Common myeloid progenitor, CD34-positive (primary cell): ENCODE measurements at regions not wholly inside any gene's neighbourhood (a gene's known extent, or its start where the extent isn't known, plus 50 kb on each side); places are given as distances from the start of the nearest gene placed in this dataset.

Experiments used
- CTCF ChIA-PET: fragments of 350-600 bp; sonication (Branson Sonifier 250); formaldehyde crosslinking; loops from one replicate; lab custom pipeline; 2021; ENCODE audit warnings: antibody characterized with exemption; lab: Charles Lee
- POLR2A ChIA-PET: fragments of 350-600 bp; sonication (Branson Sonifier 250); formaldehyde crosslinking; loops from one replicate; lab custom pipeline; 2021; ENCODE audit warnings: antibody characterized with exemption; lab: Charles Lee
- DNase-seq, 3 donors: peaks; one replicate each; pipeline versions ENCODE4 v3.0.0 to v3.0.0-alpha.2; 2013
- H3K27ac ChIP-seq, 2 experiments: 1 replicate in 1 of 2; 2 replicates in 1 of 2; pipeline ENCODE4 v1.7.0; 2013; ENCODE audit warnings: inconsistent platforms in 2 of 2, low read length in 2 of 2, mild to moderate bottlenecking in 2 of 2, low read depth in 1 of 2, moderate library complexity in 1 of 2; ENCODE audit not compliant: severe bottlenecking in 2 of 2, insufficient read depth in 1 of 2, poor library complexity in 1 of 2
- H3K27me3 ChIP-seq, 5 experiments: replicated peaks in 2 of 5; 1 replicate in 3 of 5; 2 replicates in 2 of 5; pipeline versions ENCODE4 v1.6.1 to v1.7.0; 2013; ENCODE audit warnings: low read length in 4 of 5, mild to moderate bottlenecking in 2 of 5, moderate library complexity in 2 of 5, inconsistent platforms in 1 of 5; ENCODE audit not compliant: insufficient read depth in 5 of 5, control insufficient read depth in 4 of 5
- H3K36me3 ChIP-seq, 4 experiments: 1 replicate in 2 of 4; 2 replicates in 2 of 4; pipeline versions ENCODE4 v1.6.1 to v1.7.0; 2013; ENCODE audit warnings: low read length in 3 of 4, control low read depth in 1 of 4, mild to moderate bottlenecking in 1 of 4; ENCODE audit not compliant: control insufficient read depth in 4 of 4, insufficient read depth in 4 of 4
- H3K4me1 ChIP-seq, 4 experiments: 1 replicate in 3 of 4; 2 replicates in 1 of 4; pipeline versions ENCODE4 v1.6.1 to v1.7.1; 2013; ENCODE audit warnings: low read length in 3 of 4, mild to moderate bottlenecking in 3 of 4, control low read depth in 1 of 4, inconsistent platforms in 1 of 4, moderate library complexity in 1 of 4; ENCODE audit not compliant: control insufficient read depth in 4 of 4, insufficient read depth in 4 of 4; ENCODE audit errors: control extremely low read depth in 1 of 4
- H3K4me3 ChIP-seq, 7 experiments: 1 replicate in 4 of 7; 2 replicates in 3 of 7; pipeline versions ENCODE4 v1.5.1 to v1.7.0; 2013; ENCODE audit warnings: mild to moderate bottlenecking in 7 of 7, low read length in 6 of 7, moderate library complexity in 6 of 7, inconsistent platforms in 2 of 7, low read depth in 2 of 7, control low read depth in 1 of 7; ENCODE audit not compliant: insufficient read depth in 4 of 7, control insufficient read depth in 1 of 7; ENCODE audit errors: extremely low read depth in 1 of 7
- H3K9me3 ChIP-seq, 5 experiments: 1 replicate in 4 of 5; 2 replicates in 1 of 5; pipeline versions ENCODE4 v1.6.1 to v1.7.1; 2013; ENCODE audit warnings: low read length in 4 of 5, mild to moderate bottlenecking in 2 of 5, inconsistent platforms in 1 of 5, low read depth in 1 of 5, moderate library complexity in 1 of 5; ENCODE audit not compliant: control insufficient read depth in 4 of 5, insufficient read depth in 2 of 5; ENCODE audit errors: control extremely low read depth in 1 of 5
- WGBS: methylation state at CpG from one replicate; pipeline ENCODE4 v1.1.5; 2013; ENCODE audit not compliant: insufficient coverage; 5-methylcytosine and 5-hydroxymethylcytosine counted together

DNA sequence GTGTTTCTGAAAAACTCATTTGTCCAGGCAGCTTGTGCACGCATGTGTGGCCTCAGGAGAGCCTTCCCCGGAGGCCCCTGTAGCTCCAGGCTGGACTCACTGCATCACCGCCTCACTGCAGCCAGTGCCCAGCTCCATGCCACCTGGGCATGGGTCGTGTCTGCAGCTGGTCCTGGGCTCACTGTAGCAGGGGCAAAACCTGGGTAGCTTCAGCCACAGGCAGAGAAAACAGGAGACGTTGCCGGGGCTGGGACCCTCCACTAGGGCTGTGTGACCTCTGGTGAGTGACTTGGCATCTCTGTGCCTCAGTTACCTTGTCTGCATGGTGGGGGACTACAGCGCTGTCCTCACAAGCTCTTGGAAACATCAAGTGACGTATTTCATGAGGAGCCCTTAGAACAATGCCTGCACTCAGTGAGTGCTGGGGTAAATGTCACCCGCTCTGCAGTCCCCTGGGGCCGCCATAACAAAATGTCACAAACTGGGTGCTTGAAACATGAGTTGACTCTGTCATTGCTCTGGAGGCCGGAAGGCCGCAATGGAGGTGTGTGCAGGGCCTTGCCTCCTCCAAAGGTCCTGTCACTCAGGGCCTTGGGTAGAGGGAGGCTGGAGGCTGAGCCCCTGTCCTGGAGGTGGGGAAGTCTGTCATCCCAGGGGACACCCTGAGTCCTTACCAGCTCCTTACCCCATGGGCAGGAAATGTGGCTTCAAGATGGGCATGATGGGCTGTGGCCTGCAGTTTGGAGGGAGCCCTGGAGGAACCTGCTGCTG is 488.7 kb downstream of the TBC1D22A start:
- H3K36me3 ChIP-seq = no peaks in the 10 kb centered on the region
- H3K4me1 ChIP-seq = no peaks in the 10 kb centered on the region
- POLR2A ChIA-PET = no interaction called here
- no peak overlapping the region for H3K27ac ChIP-seq
- 95% methylated on average over 12 of the region's 12 CpGs for WGBS
- H3K4me3 ChIP-seq = no peak overlapping the region
- peaks cover 0 to 15% (median 3%) of the 10 kb centered on the region in 5 experiments for H3K9me3 ChIP-seq
- peaks cover 0 to 11% (median 0%) of the 10 kb centered on the region in 5 experiments for H3K27me3 ChIP-seq
- DNase-seq = no peak
- CTCF ChIA-PET = no interaction called here

DNA sequence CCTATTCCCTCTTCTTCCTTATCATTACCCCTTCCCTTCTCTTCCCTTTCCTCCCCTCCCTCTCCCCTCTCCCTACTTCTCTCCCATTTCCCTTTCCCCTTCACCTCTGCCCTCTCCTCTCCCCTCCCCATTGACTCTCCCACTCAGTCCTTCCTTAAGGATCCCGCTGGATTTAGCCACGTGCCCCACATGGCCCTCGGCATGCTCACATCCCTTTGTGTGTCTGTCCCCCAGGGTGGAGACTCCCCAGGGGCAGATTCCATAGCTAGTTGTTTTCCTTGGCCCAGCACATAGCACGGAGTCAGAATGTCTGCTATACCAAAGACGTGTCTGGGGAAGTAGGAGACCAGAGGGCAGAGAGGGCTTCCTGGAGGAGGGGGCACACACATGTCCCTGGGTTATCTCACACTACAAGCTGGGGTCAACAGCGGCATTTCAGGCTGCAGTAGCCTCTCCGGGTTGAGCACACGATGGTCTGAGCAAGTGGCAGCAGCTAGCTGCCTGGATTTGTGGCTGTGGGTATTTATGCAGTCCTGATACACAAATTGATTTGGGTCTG is 487.0 kb downstream of the TBC1D22A start:
- H3K36me3 ChIP-seq = no peaks in the 10 kb centered on the region

DNA sequence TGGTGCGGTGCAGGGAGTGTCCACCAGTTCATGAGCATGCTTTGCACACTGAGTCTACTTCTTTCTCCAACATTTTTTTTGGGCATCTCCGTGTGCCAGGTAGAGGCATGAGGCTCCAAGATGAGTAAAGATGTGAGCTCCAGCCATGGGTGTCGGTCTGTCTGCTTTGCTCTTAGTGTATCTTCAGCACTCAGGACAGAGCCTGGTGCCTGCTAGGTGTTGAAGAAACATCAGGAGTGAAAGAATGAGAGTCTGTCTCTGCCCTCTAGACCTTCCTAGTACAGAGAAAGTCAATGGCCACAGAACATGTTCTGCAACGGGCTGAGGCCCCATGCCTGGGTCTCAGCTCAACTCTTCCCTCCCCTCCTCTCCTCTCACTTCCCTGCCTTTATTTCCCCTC is 486.5 kb downstream of the TBC1D22A start:
- H3K4me3 ChIP-seq = no peak overlapping the region
- H3K27me3 ChIP-seq = peaks cover 0 to 11% (median 2%) of the 10 kb centered on the region in 5 experiments
- no peaks in the 10 kb centered on the region for H3K36me3 ChIP-seq
- peaks cover 0 to 16% (median 3%) of the 10 kb centered on the region in 5 experiments for H3K9me3 ChIP-seq
- no peaks in the 10 kb centered on the region for H3K4me1 ChIP-seq
- no peak overlapping the region for H3K27ac ChIP-seq
- CTCF ChIA-PET = no interaction called here
- WGBS = 77% methylated on average over 4 of the region's 4 CpGs
- POLR2A ChIA-PET = no interaction called here
- no peak for DNase-seq

More for the DNA sequence above, 487.0 kb downstream of the TBC1D22A start:
- H3K4me1 ChIP-seq = no peaks in the 10 kb centered on the region
- no peak overlapping the region for H3K27ac ChIP-seq
- DNase-seq = no peak
- no peak overlapping the region for H3K4me3 ChIP-seq
- ChIA-PET POLR2A (no interaction called here), CTCF (no interaction called here)
- peaks cover 0 to 11% (median 0%) of the 10 kb centered on the region in 5 experiments for H3K27me3 ChIP-seq
- peaks cover 0 to 16% (median 3%) of the 10 kb centered on the region in 5 experiments for H3K9me3 ChIP-seq
- WGBS = 75% methylated on average over 7 of the region's 8 CpGs

DNA sequence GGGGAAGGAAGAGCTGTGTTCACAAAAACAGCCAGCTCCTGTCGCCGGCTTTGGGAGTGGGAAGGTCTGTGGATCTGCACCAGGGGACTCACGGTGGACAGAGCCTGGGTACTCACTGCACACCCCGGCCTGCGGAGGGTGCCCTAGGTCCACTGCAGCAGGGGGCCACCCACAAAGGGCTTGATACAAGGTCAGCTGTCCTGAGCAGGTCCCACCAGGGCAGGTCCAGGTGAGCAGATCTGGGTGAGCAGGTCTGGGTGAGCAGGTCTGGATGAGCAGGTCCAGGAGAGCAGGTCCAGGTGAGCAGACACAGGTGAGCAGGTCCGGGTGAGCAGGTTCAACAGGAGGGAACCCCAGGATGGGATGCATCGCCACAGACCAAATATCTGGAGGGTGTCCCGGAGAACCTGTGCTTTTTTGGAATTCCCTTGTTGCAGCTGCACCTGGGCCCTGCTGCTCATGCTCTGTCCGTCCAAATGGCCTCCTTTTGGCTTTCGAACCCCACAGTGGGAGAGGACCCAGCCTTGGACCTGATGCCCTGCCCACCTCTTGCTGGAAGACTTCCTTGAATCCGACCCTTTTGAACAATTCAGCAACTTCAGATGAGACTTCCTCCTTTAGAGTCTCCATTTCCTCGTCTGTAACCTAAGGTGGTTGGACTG is 485.3 kb downstream of the TBC1D22A start:
- no peaks in the 10 kb centered on the region for H3K4me1 ChIP-seq
- no peak overlapping the region for H3K27ac ChIP-seq
- no peak overlapping the region for H3K4me3 ChIP-seq
- H3K9me3 ChIP-seq = peaks cover 0 to 10% (median 0%) of the 10 kb centered on the region in 5 experiments
- 82% methylated on average over 11 of the region's 12 CpGs for WGBS
- no peaks in the 10 kb centered on the region for H3K36me3 ChIP-seq
- POLR2A ChIA-PET = no interaction called here
- CTCF ChIA-PET = no interaction called here
- no peak for DNase-seq
- H3K27me3 ChIP-seq = peaks cover 0 to 11% (median 2%) of the 10 kb centered on the region in 5 experiments

DNA sequence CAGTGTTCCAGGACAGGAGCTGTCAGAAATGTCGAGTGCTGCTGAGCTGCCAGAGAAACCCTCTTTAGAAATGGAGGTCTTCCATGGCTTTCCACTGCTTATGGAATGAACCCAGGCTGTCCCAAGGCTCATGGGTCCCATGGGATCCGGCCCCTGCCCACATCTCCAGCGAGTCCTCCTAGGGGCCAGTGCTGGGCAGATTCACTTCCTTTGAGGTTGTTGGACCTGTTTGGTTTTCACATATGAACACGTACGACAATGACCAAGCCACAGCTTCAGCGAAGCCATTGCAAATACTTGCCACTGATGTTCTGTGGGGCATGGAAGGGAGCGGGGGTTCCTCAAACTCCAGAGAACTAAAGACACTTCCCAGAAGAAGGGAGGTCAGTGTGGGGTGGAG is 483.3 kb downstream of the TBC1D22A start:
- no peak overlapping the region for H3K4me3 ChIP-seq
- ChIA-PET CTCF (no interaction called here), POLR2A (no interaction called here)
- H3K36me3 ChIP-seq = no peaks in the 10 kb centered on the region
- DNase-seq = no peak
- 92% methylated on average over 7 of the region's 7 CpGs for WGBS
- H3K4me1 ChIP-seq = no peaks in the 10 kb centered on the region
- H3K27ac ChIP-seq = no peak overlapping the region
- peaks cover 0 to 6% (median 2%) of the 10 kb centered on the region in 5 experiments for H3K27me3 ChIP-seq
- peaks cover 0 to 3% (median 0%) of the 10 kb centered on the region in 5 experiments for H3K9me3 ChIP-seq

DNA sequence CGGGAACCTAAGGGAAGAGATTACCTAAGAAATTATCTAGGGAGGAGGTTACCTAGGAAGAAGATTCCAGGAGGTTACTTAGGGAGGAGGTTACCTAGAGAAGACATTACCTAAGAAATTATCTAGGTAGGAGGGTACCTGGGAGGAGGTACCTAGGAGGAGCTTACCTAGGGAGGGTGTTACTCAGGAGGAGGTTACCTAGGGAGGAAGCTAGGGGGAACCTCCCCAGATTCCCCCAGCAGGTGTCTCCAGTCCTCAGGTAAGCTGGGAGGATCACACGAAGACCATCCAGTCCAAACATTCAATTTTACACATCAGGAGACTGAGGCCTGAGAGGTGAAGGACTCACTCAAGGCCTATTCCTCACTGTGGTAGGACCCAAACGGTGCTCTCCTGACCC is 482.8 kb downstream of the TBC1D22A start:
- ChIA-PET CTCF (interaction anchor here (1.2 kb wide), 1 partner anchor 15 kb away, joined by 3 read pairs; no protein-coding TSS in a partner anchor), POLR2A (no interaction called here)
- Histone ChIP-seq H3K9me3 (peaks cover 0 to 3% (median 0%) of the 10 kb centered on the region in 5 experiments), H3K27ac (no peak overlapping the region), H3K27me3 (peaks cover 0 to 7% (median 2%) of the 10 kb centered on the region in 5 experiments), H3K4me3 (no peak overlapping the region), H3K36me3 (no peaks in the 10 kb centered on the region), H3K4me1 (no peaks in the 10 kb centered on the region)
- WGBS = 65% methylated on average over 2 of the region's 3 CpGs
- DNase-seq = no peak

DNA sequence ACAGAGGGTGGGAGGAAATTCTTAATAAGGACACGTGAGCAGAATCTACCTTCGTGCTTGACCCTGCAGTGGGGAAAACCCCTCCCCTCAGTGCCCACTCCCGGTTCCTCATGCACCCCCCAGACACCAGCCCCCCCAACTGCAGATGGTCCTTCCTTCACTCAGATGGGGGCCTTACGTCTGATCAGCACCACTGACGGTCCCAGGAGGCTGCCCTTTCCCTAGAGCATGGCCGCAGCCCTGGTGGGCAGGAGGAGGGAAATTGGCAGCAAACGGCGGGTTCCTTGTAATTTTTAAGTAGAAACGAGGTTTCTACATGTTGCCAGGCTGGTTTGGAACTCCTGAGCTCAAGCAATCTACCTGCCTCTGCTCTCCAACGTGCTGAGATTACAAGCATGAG is 477.7 kb downstream of the TBC1D22A start:
- Histone ChIP-seq H3K36me3 (no peaks in the 10 kb centered on the region), H3K9me3 (peaks cover 0 to 2% (median 0%) of the 10 kb centered on the region in 5 experiments), H3K27me3 (peaks cover 0 to 19% (median 2%) of the 10 kb centered on the region in 5 experiments), H3K4me1 (no peaks in the 10 kb centered on the region), H3K4me3 (no peak overlapping the region), H3K27ac (no peak overlapping the region)
- DNase-seq = no peak
- 69% methylated on average over 10 of the region's 10 CpGs for WGBS
- CTCF ChIA-PET = no interaction called here
- POLR2A ChIA-PET = no interaction called here
